Uterus (tissue), 3 donors: ENCODE measurements at regions not wholly inside any gene's neighbourhood (a gene's known extent, or its start where the extent isn't known, plus 50 kb on each side); places are given as distances from the start of the nearest gene placed in this dataset.

Experiments used
- DNase-seq, 2 donors: peaks; one replicate each; pipeline ENCODE4 v3.0.0-alpha.2; 2019 to 2020
- H3K27ac ChIP-seq, 2 donors: fragments of 200-600 bp; sonication (generic); 1 replicate in 1 of 2; 2 replicates in 1 of 2; pipeline ENCODE4 v1.5.1; 2016 to 2018
- H3K27me3 ChIP-seq, 2 donors: fragments of 200-600 bp; sonication (generic); one replicate each; pipeline ENCODE4 v1.5.1; 2018 to 2019; ENCODE audit warnings: control low read depth in 1 of 2
- H3K36me3 ChIP-seq, 2 donors: fragments of 200-600 bp; sonication (generic); one replicate each; pipeline ENCODE4 v1.5.1; 2019; ENCODE audit warnings: control low read depth in 1 of 2
- H3K4me1 ChIP-seq, 2 donors: fragments of 200-600 bp; sonication (generic); one replicate each; pipeline ENCODE4 v1.5.1; 2018 to 2019; ENCODE audit warnings: control low read depth in 1 of 2
- H3K4me3 ChIP-seq, 2 donors: fragments of 200-600 bp; sonication (generic); 1 replicate in 1 of 2; 2 replicates in 1 of 2; pipeline ENCODE4 v1.5.1; 2018 to 2019; ENCODE audit warnings: mild to moderate bottlenecking in 1 of 2
- H3K9me3 ChIP-seq, 2 donors: fragments of 200-600 bp; sonication (generic); one replicate each; pipeline ENCODE4 v1.5.1; 2019; ENCODE audit warnings: control low read depth in 1 of 2
- CTCF ChIP-seq, 4 experiments: fragments of 200-600 bp in 2 of 4; fragments of 450-650 bp in 2 of 4; sonication (generic) in 2 of 4; IDR thresholded peaks; one replicate each; pipeline ENCODE4 v1.5.1; 2016 to 2019; ENCODE audit warnings: antibody characterized with exemption in 4 of 4, mild to moderate bottlenecking in 2 of 4, moderate library complexity in 1 of 4
- POLR2A ChIP-seq, 2 donors: fragments of 450-650 bp; IDR thresholded peaks; one replicate each; pipeline ENCODE4 v1.6.1; 2016; ENCODE audit warnings: antibody characterized with exemption in 2 of 2, mild to moderate bottlenecking in 1 of 2, moderate library complexity in 1 of 2
- intact Hi-C: fragments of 100-400 bp; cut with DNase I; formaldehyde crosslinking; loops from one replicate; pipeline ENCODE4 v1.15.1; 2023; ENCODE audit warnings: low total_unique reads
- donor health status: DM: yes; HTN: yes; CAD: no.

- no peak overlapping the region for H3K27ac ChIP-seq
- no peak for DNase-seq
- H3K9me3 ChIP-seq, result no peaks in the 10 kb centered on the region
- TF ChIP-seq POLR2A (IDR thresholded peaks at IDR 0.05) (no peak), CTCF (IDR thresholded peaks at IDR 0.05) (no peak)
- intact Hi-C loops, result no loop called here
- H3K4me3 ChIP-seq, result no peak overlapping the region
- H3K36me3 ChIP-seq, result no peaks in the 10 kb centered on the region
- no peaks in the 10 kb centered on the region for H3K4me1 ChIP-seq
- H3K27me3 ChIP-seq, result no peaks in the 10 kb centered on the region
These were observed 113.0 kb downstream of the GOSR1 start for GRCh38 chr17:30590081-30590733.

- no peaks in the 10 kb centered on the region for H3K36me3 ChIP-seq
- H3K4me3 ChIP-seq, result no peak overlapping the region
- TF ChIP-seq CTCF (IDR thresholded peaks at IDR 0.05) (no peak), POLR2A (IDR thresholded peaks at IDR 0.05) (no peak)
- H3K4me1 ChIP-seq, result no peaks in the 10 kb centered on the region
- no peaks in the 10 kb centered on the region for H3K9me3 ChIP-seq
- intact Hi-C loops, result no loop called here
- no peaks in the 10 kb centered on the region for H3K27me3 ChIP-seq
- H3K27ac ChIP-seq, result no peak overlapping the region
- DNase-seq, result no peak
These were observed 112.2 kb downstream of the GOSR1 start for GRCh38 chr17:30589431-30589830.

- intact Hi-C loops, result no loop called here
- no peaks in the 10 kb centered on the region for H3K4me1 ChIP-seq
- TF ChIP-seq CTCF (IDR thresholded peaks at IDR 0.05) (no peak), POLR2A (IDR thresholded peaks at IDR 0.05) (no peak)
- no peaks in the 10 kb centered on the region for H3K9me3 ChIP-seq
- no peaks in the 10 kb centered on the region for H3K36me3 ChIP-seq
- no peaks in the 10 kb centered on the region for H3K27me3 ChIP-seq
- no peak overlapping the region for H3K27ac ChIP-seq
- H3K4me3 ChIP-seq, result no peak overlapping the region
- no peak for DNase-seq
These were observed 111.6 kb downstream of the GOSR1 start for GRCh38 chr17:30588798-30589247.

- no peak overlapping the region for H3K27ac ChIP-seq
- no peaks in the 10 kb centered on the region for H3K4me1 ChIP-seq
- H3K4me3 ChIP-seq, result no peak overlapping the region
- DNase-seq, result no peak
- TF ChIP-seq CTCF (IDR thresholded peaks at IDR 0.05) (no peak), POLR2A (IDR thresholded peaks at IDR 0.05) (no peak)
- intact Hi-C loops, result no loop called here
- H3K36me3 ChIP-seq, result no peaks in the 10 kb centered on the region
- H3K9me3 ChIP-seq, result no peaks in the 10 kb centered on the region
- no peaks in the 10 kb centered on the region for H3K27me3 ChIP-seq
These were observed 109.8 kb downstream of the GOSR1 start for GRCh38 chr17:30586818-30587595.

- no peak for TF ChIP-seq POLR2A (IDR thresholded peaks at IDR 0.05)
- no peak for TF ChIP-seq CTCF (IDR thresholded peaks at IDR 0.05)
- Histone ChIP-seq H3K4me1 (no peaks in the 10 kb centered on the region), H3K9me3 (no peaks in the 10 kb centered on the region), H3K27ac (no peak overlapping the region), H3K27me3 (no peaks in the 10 kb centered on the region), H3K4me3 (no peak overlapping the region), H3K36me3 (no peaks in the 10 kb centered on the region)
- DNase-seq, result no peak
- intact Hi-C loops, result no loop called here
These were observed 107.6 kb downstream of the GOSR1 start for GRCh38 chr17:30584810-30585209.
